RKO (cell line): ENCODE measurements at regions not wholly inside any gene's neighbourhood (a gene's known extent, or its start where the extent isn't known, plus 50 kb on each side); places are given as distances from the start of the nearest gene placed in this dataset.
"Not testable (repeated sequence)": the region's sequence is repeated elsewhere in the genome, so short reads cannot be mapped to it uniquely, and the experiment has no call there.

ENCODE experiments used
- DNase-seq: peaks from one replicate; pipeline ENCODE4 v3.0.0-alpha.2; 2016; ENCODE audit warnings: low spot score

GRCh38 chrX:131830400-131831184, 192.5 kb upstream of the STK26 start:
- peak; percentile 92 for DNase-seq

- no peak for DNase-seq
These were observed 191.9 kb upstream of the STK26 start for GRCh38 chrX:131831185-131831520.

GRCh38 chrX:131836161-131836560, 186.9 kb upstream of the STK26 start:
- no peak for DNase-seq

- no peak for DNase-seq
These were observed 185.8 kb upstream of the STK26 start for GRCh38 chrX:131837325-131837724.

- no peak for DNase-seq
These were observed 182.2 kb upstream of the STK26 start for GRCh38 chrX:131840799-131841495.

GRCh38 chrX:131841496-131842437, 181.3 kb upstream of the STK26 start:
- DNase-seq: peak; percentile 75

GRCh38 chrX:131843987-131844386, 179.1 kb upstream of the STK26 start:
- no peak for DNase-seq

GRCh38 chrX:131845201-131845600, 177.9 kb upstream of the STK26 start:
- DNase-seq: no peak

GRCh38 chrX:131845771-131846170, 177.3 kb upstream of the STK26 start:
- no peak for DNase-seq

GRCh38 chrX:131850964-131851363, 172.1 kb upstream of the STK26 start:
- DNase-seq: not testable (repeated sequence)

GRCh38 chrX:131853440-131853839, 169.7 kb upstream of the STK26 start:
- DNase-seq: no peak

GRCh38 chrX:131854581-131854980, 168.5 kb upstream of the STK26 start:
- peak; percentile 38 for DNase-seq

GRCh38 chrX:131861088-131861787, 161.9 kb upstream of the STK26 start:
- DNase-seq: peak; percentile 12

GRCh38 chrX:131862321-131862720, 160.8 kb upstream of the STK26 start:
- DNase-seq: no peak

- no peak for DNase-seq
These were observed 153.9 kb upstream of the STK26 start for GRCh38 chrX:131869182-131869581.

- DNase-seq: no peak
These were observed 148.8 kb upstream of the STK26 start for GRCh38 chrX:131874300-131874699.

- not testable (repeated sequence) for DNase-seq
These were observed 147.3 kb upstream of the STK26 start for GRCh38 chrX:131875827-131876226.

- DNase-seq: no peak
These were observed 141.9 kb upstream of the STK26 start for GRCh38 chrX:131881194-131881593.

GRCh38 chrX:131885042-131885441, 138.1 kb upstream of the STK26 start:
- DNase-seq: not testable (repeated sequence)

GRCh38 chrX:131893857-131894256, 129.2 kb upstream of the STK26 start:
- DNase-seq: not testable (repeated sequence)

GRCh38 chrX:131894995-131895394, 128.1 kb upstream of the STK26 start:
- DNase-seq: peak; percentile 43

GRCh38 chrX:131895807-131896206, 127.3 kb upstream of the STK26 start:
- DNase-seq: no peak
